ENCODE measurements at regions not wholly inside any gene's neighbourhood (a gene's known extent, or its start where the extent isn't known, plus 50 kb on each side); places are given as distances from the start of the nearest gene placed in this dataset.

- POLR2A ChIA-PET, result no interaction called here
- no peak for ATAC-seq
- Mint-ChIP-seq H3K4me3 (no peak overlapping the region), H3K27ac (no peak overlapping the region), H3K36me3 (no peaks in the 10 kb centered on the region), H3K27me3 (ENCODE audit: low read depth) (no peaks in the 10 kb centered on the region), H3K9me3 (no peaks in the 10 kb centered on the region), H3K4me1 (peaks cover 20% of the 10 kb centered on the region)
- CTCF ChIA-PET, result no interaction called here
- DNase-seq (ENCODE audit: low spot score), result no peak
- no peak for TF ChIP-seq ZNF416 (CRISPR knock-in tag; IDR thresholded peaks at IDR 0.05)
- no peak for TF ChIP-seq TEAD1 (CRISPR knock-in tag; IDR thresholded peaks at IDR 0.05)
- no peak for TF ChIP-seq HMGA2 (CRISPR knock-in tag; IDR thresholded peaks at IDR 0.05)
- no peak for TF ChIP-seq JAZF1 (CRISPR knock-in tag; IDR thresholded peaks at IDR 0.05)
- no peak for TF ChIP-seq GABPB1 (CRISPR knock-in tag; IDR thresholded peaks at IDR 0.05)
- TF ChIP-seq CDX4 (CRISPR knock-in tag; IDR thresholded peaks at IDR 0.05; ENCODE audit: borderline replicate concordance), result no peak
- TF ChIP-seq FOXK1 (CRISPR knock-in tag; IDR thresholded peaks at IDR 0.05), result no peak
- TF ChIP-seq E2F5 (CRISPR knock-in tag; IDR thresholded peaks at IDR 0.05), result no peak
- TF ChIP-seq, protein P1, sequence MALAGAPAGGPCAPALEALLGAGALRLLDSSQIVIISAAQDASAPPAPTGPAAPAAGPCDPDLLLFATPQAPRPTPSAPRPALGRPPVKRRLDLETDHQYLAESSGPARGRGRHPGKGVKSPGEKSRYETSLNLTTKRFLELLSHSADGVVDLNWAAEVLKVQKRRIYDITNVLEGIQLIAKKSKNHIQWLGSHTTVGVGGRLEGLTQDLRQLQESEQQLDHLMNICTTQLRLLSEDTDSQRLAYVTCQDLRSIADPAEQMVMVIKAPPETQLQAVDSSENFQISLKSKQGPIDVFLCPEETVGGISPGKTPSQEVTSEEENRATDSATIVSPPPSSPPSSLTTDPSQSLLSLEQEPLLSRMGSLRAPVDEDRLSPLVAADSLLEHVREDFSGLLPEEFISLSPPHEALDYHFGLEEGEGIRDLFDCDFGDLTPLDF (CRISPR knock-in tag; IDR thresholded peaks at IDR 0.05), result no peak
- TF ChIP-seq, protein P2, sequence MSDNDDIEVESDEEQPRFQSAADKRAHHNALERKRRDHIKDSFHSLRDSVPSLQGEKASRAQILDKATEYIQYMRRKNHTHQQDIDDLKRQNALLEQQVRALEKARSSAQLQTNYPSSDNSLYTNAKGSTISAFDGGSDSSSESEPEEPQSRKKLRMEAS (CRISPR knock-in tag; IDR thresholded peaks at IDR 0.05), result no peak
- no peak for TF ChIP-seq ZNF232 (CRISPR knock-in tag; IDR thresholded peaks at IDR 0.05)
- no peak for TF ChIP-seq KAT7 (CRISPR knock-in tag; IDR thresholded peaks at IDR 0.05; ENCODE audit: borderline replicate concordance)
Measured at GRCh38 chr5:155926766-155927165, 400.2 kb upstream of the SGCD start.

DNA sequence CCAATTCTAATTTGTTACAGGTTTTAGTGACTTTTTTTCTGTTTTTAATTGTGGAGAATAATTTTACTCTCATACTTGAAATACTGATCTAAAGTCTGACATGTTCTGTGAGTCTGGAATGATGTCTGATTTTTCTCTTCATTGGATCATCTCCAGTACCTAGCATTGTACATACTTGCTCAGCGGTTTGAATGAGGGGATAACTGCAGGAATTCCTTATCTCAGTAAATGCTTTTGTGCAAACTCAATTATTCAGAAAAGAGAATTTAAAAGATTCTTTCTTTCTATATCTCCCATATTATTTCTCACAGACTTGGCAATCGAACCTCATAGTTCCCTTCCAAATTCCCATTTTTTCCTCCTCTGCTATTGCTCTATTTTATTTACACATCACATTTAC is 397.9 kb upstream of the SGCD start:
- H3K27ac Mint-ChIP-seq, result no peak overlapping the region
- POLR2A ChIA-PET, result no interaction called here
- H3K4me3 Mint-ChIP-seq, result no peak overlapping the region
- peaks cover 7% of the 10 kb centered on the region for H3K4me1 Mint-ChIP-seq
- CTCF ChIA-PET, result no interaction called here
- ATAC-seq (no peak), DNase-seq (ENCODE audit: low spot score) (no peak)
- H3K27me3 Mint-ChIP-seq (ENCODE audit: low read depth), result no peaks in the 10 kb centered on the region
- no peaks in the 10 kb centered on the region for H3K9me3 Mint-ChIP-seq
- no peaks in the 10 kb centered on the region for H3K36me3 Mint-ChIP-seq
- TF ChIP-seq PRDM15 (CRISPR knock-in tag; IDR thresholded peaks at IDR 0.05), result no peak
- TF ChIP-seq ATF3 (CRISPR knock-in tag; conservative IDR thresholded peaks at IDR 0.05), result no peak
- TF ChIP-seq GRHL2 (CRISPR knock-in tag; IDR thresholded peaks at IDR 0.05; ENCODE audit: insufficient replicate concordance, severe bottlenecking), result no peak
- TF ChIP-seq FOXJ3 (CRISPR knock-in tag; IDR thresholded peaks at IDR 0.05; ENCODE audit: borderline replicate concordance), result no peak
- no peak for TF ChIP-seq ZNF263 (CRISPR knock-in tag; IDR thresholded peaks at IDR 0.05; ENCODE audit: low read depth)
- no peak for TF ChIP-seq E2F5 (CRISPR knock-in tag; IDR thresholded peaks at IDR 0.05)
- TF ChIP-seq, protein P3, sequence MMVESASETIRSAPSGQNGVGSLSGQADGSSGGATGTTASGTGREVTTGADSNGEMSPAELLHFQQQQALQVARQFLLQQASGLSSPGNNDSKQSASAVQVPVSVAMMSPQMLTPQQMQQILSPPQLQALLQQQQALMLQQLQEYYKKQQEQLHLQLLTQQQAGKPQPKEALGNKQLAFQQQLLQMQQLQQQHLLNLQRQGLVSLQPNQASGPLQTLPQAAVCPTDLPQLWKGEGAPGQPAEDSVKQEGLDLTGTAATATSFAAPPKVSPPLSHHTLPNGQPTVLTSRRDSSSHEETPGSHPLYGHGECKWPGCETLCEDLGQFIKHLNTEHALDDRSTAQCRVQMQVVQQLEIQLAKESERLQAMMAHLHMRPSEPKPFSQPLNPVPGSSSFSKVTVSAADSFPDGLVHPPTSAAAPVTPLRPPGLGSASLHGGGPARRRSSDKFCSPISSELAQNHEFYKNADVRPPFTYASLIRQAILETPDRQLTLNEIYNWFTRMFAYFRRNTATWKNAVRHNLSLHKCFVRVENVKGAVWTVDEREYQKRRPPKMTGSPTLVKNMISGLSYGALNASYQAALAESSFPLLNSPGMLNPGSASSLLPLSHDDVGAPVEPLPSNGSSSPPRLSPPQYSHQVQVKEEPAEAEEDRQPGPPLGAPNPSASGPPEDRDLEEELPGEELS (CRISPR knock-in tag; IDR thresholded peaks at IDR 0.05), result no peak
- TF ChIP-seq ZNF121 (CRISPR knock-in tag; IDR thresholded peaks at IDR 0.05), result no peak
- no peak for TF ChIP-seq JUN (CRISPR knock-in tag; IDR thresholded peaks at IDR 0.05)
- no peak for TF ChIP-seq SOX15 (CRISPR knock-in tag; IDR thresholded peaks at IDR 0.05)
- no peak for TF ChIP-seq HMGXB4 (CRISPR knock-in tag; IDR thresholded peaks at IDR 0.05)
- TF ChIP-seq SMAD3 (CRISPR knock-in tag; IDR thresholded peaks at IDR 0.05; ENCODE audit: borderline replicate concordance), result no peak
- TF ChIP-seq HMGA2 (CRISPR knock-in tag; IDR thresholded peaks at IDR 0.05), result no peak
